HUES48 (cell line): ENCODE measurements at regions not wholly inside any gene's neighbourhood (a gene's known extent, or its start where the extent isn't known, plus 50 kb on each side); places are given as distances from the start of the nearest gene placed in this dataset.

Experiments used
- H3K27ac ChIP-seq: one replicate; pipeline ENCODE4 v1.7.0; 2013; ENCODE audit warnings: low read depth, low read length, inconsistent platforms
- H3K27me3 ChIP-seq: 2 replicates; pipeline ENCODE4 v1.6.1; 2013; ENCODE audit warnings: mild to moderate bottlenecking, low read length; ENCODE audit not compliant: control insufficient read depth, insufficient read depth
- H3K36me3 ChIP-seq: 2 replicates; pipeline ENCODE4 v1.6.1; 2013; ENCODE audit warnings: low read length; ENCODE audit not compliant: control insufficient read depth, insufficient read depth
- H3K4me1 ChIP-seq: 2 replicates; pipeline ENCODE4 v1.6.1; 2013; ENCODE audit warnings: mild to moderate bottlenecking, low read length; ENCODE audit not compliant: control insufficient read depth, insufficient read depth
- H3K4me3 ChIP-seq: 2 replicates; pipeline ENCODE4 v1.5.1; 2013; ENCODE audit warnings: mild to moderate bottlenecking, low read depth, low read length
- H3K9ac ChIP-seq: 2 replicates; pipeline ENCODE4 v1.6.1; 2013; ENCODE audit warnings: mild to moderate bottlenecking, low read depth, low read length, moderate library complexity
- H3K9me3 ChIP-seq: 2 replicates; pipeline ENCODE4 v1.6.1; 2013; ENCODE audit warnings: low read length; ENCODE audit not compliant: control insufficient read depth, insufficient read depth

DNA sequence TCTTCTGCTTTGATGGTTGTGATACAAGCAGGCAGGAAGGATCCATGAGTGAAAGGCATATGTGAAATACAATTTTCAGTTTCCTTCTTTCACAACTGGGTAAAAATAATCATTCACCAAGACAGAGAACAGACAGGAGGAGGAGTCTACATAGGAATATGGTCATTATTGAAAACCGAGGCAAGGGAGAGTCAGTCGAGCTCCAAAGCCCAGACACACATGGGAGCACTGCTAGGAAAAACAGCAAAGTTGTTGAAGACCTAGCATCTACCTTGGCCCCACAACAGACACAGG is 260.6 kb downstream of the ERMARD start:
- Histone ChIP-seq H3K9me3 (no peaks in the 10 kb centered on the region), H3K9ac (no peak overlapping the region), H3K27ac (no peak overlapping the region), H3K36me3 (no peaks in the 10 kb centered on the region), H3K4me1 (peaks cover 20% of the 10 kb centered on the region), H3K27me3 (0 out of 2 replicates have a peak, but pooled peaks cover 3% of the 10 kb centered on the region), H3K4me3 (no peak overlapping the region)

GRCh38 chr6:170011204-170012036 is 260.0 kb downstream of the ERMARD start:
- Histone ChIP-seq H3K27ac (no peak overlapping the region), H3K4me3 (no peak overlapping the region), H3K4me1 (peaks cover 25% of the 10 kb centered on the region), H3K27me3 (peaks cover 4% of the 10 kb centered on the region; the same call in 1 of the 2 replicates), H3K9ac (no peak overlapping the region), H3K9me3 (no peaks in the 10 kb centered on the region), H3K36me3 (no peaks in the 10 kb centered on the region)

GRCh38 chr6:170010665-170011203 is 259.3 kb downstream of the ERMARD start:
- Histone ChIP-seq H3K9me3 (peaks cover 5% of the 10 kb centered on the region), H3K4me3 (no peak overlapping the region), H3K27me3 (peaks cover 11% of the 10 kb centered on the region), H3K27ac (no peak overlapping the region), H3K36me3 (no peaks in the 10 kb centered on the region), H3K9ac (no peak overlapping the region), H3K4me1 (peaks cover 31% of the 10 kb centered on the region)

DNA sequence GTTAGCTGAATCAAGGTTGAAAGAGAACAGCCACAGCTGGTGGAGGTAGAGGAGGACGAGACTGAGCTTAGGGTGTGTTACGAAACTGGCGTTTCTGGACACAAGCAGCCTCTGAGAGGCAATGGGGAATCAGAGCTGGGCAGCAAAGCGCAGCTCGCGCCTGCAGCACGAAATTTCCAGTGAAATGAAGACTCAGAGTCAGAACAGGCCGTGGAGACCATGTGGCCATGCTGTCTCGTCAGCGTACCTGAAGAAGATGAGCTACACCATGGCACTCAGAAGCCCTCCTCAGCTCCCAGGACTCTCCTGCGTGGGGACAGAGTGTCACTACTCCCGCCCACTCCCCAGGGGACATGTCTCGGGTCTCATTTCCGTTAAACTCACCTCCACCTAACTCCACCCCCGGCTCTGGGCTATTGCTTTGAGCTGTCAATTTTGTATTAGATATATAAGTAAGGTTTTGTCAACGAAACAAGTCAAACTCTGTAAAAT is 256.9 kb downstream of the ERMARD start:
- Histone ChIP-seq H3K27me3 (peaks cover 11% of the 10 kb centered on the region), H3K4me3 (no peak overlapping the region), H3K9ac (no peak overlapping the region), H3K27ac (no peak overlapping the region), H3K4me1 (peaks cover 31% of the 10 kb centered on the region), H3K9me3 (peaks cover 28% of the 10 kb centered on the region), H3K36me3 (no peaks in the 10 kb centered on the region)

GRCh38 chr6:170007468-170008293 is 256.3 kb downstream of the ERMARD start:
- peak overlapping the region; percentile 83 for H3K27ac ChIP-seq
- H3K9me3 ChIP-seq, result peaks cover 35% of the 10 kb centered on the region
- H3K4me3 ChIP-seq, result peak overlapping the region; percentile 48
- peaks cover 11% of the 10 kb centered on the region for H3K27me3 ChIP-seq
- H3K36me3 ChIP-seq, result no peaks in the 10 kb centered on the region
- H3K9ac ChIP-seq, result peak overlapping the region; percentile 63
- peaks cover 31% of the 10 kb centered on the region for H3K4me1 ChIP-seq

DNA sequence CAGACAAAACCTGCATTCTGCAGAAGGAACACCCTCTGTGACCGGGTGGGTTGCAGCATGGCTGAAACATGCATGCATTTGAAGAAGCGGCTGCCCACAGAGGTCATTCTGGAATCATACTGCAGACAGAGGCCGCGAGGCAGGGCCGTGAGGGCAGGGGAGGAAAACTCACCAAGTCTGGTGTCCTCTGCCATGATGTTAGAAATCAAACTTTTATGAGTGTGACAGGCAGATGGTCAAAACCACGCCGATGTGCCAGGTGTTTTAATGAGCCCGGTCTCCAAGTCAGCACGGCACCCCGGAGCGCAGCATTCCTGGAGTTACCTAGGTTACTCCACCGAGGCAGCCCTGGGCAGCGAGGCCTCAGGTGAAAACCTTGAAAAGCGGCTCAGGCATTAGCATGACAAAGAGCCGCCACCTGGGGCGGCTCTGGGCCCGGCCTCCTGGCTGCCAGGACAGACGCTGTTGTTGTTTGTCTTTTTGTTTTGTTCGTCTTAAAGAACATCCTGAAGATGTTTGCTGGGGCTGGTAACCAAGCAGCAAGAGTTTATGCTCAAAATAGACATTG is 255.6 kb downstream of the ERMARD start:
- Histone ChIP-seq H3K4me1 (peaks cover 31% of the 10 kb centered on the region), H3K9me3 (peaks cover 42% of the 10 kb centered on the region), H3K36me3 (no peaks in the 10 kb centered on the region), H3K9ac (peak overlapping the region; percentile 63; the same call in 1 of the 2 replicates), H3K27ac (peak overlapping the region; percentile 83), H3K27me3 (peaks cover 11% of the 10 kb centered on the region), H3K4me3 (peak overlapping the region; percentile 48)

DNA sequence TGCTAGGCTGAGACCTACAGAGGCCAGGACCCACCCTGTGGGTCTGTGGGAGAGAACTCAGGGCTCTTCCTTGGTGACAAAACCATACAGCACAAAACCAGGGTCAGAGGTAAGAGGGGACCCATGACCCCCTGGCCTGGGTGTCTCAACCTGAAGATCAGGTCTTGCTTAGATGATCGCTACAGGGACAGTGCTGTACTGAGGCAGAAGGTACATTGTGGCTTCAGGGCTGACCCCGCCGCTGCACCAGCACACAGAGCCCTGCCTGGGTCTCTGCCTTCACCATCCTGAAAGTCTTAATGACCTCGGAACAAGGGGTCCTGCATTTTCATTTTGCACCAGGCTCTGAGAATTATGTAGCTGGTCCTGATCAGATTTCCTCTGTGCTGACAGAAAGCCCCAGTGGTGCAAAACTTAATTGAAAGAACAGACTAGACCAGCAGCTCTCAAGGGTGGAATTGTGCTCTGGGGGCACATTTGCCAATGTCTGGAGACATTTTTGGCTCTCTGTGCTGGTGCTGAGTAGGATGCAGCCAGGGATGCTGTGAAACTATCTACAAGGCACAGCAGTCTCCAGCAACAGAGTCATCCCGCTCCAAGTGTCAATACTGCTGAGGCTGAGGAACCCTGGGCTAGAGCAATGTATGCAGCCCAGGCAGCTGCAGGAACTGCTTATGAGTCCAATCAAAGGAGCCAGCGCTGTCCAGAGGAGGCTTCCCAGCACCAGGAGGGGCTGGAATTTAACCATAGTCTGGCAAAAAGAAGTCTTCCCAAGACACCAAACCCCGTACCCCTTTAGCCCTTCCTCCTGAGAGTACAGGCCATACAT is 254.9 kb downstream of the ERMARD start:
- Histone ChIP-seq H3K27ac (peak overlapping the region; percentile 25), H3K9me3 (peaks cover 49% of the 10 kb centered on the region), H3K4me3 (peak overlapping the region; percentile 40; the same call in 1 of the 2 replicates), H3K4me1 (peaks cover 27% of the 10 kb centered on the region), H3K9ac (no peak overlapping the region), H3K27me3 (peaks cover 11% of the 10 kb centered on the region), H3K36me3 (no peaks in the 10 kb centered on the region)

GRCh38 chr6:170005665-170006064 is 254.2 kb downstream of the ERMARD start:
- Histone ChIP-seq H3K27ac (no peak overlapping the region), H3K36me3 (no peaks in the 10 kb centered on the region), H3K9ac (no peak overlapping the region), H3K9me3 (peaks cover 55% of the 10 kb centered on the region), H3K27me3 (peaks cover 11% of the 10 kb centered on the region), H3K4me1 (peaks cover 27% of the 10 kb centered on the region), H3K4me3 (no peak overlapping the region)

GRCh38 chr6:170004585-170005210 is 253.3 kb downstream of the ERMARD start:
- Histone ChIP-seq H3K36me3 (no peaks in the 10 kb centered on the region), H3K9me3 (peaks cover 58% of the 10 kb centered on the region), H3K4me1 (peaks cover 27% of the 10 kb centered on the region), H3K27me3 (peaks cover 11% of the 10 kb centered on the region), H3K27ac (no peak overlapping the region), H3K4me3 (no peak overlapping the region), H3K9ac (no peak overlapping the region)
